ENCODE measurements at regions not wholly inside any gene's neighbourhood (a gene's known extent, or its start where the extent isn't known, plus 50 kb on each side); places are given as distances from the start of the nearest gene placed in this dataset.

DNA sequence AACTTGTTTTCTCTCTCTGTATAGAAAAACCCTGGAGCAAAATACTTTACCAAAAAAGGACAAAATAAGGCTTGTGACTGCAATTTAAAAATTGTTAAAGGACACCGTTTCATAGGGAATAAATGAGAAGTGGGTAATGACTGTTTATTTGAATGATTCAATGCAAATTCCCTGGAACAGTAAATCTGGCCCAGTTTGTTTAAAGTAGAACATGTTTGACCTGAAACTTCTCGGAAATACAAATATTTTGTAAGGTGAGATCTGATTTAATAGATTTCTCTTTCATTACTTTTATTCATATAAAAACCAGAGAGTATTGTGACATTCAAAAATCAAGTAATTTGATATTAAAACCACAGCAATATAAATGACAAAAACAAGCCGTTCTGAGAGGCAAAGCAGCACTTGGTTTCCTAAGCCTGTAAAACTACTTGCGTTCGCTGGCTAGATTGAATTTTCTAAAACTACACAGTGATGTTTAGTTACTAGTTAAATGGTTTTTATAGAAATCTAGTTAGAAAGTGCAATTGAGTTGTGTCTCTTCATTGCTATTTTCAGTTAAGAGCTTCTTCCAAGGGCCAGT lies 76.8 kb upstream of the PITRM1 start:
- H3K27ac ChIP-seq = no peak overlapping the region
- TF ChIP-seq ZFX (IDR thresholded peaks at IDR 0.05; ENCODE audit: borderline replicate concordance) = no peak
- TF ChIP-seq, protein P1, sequence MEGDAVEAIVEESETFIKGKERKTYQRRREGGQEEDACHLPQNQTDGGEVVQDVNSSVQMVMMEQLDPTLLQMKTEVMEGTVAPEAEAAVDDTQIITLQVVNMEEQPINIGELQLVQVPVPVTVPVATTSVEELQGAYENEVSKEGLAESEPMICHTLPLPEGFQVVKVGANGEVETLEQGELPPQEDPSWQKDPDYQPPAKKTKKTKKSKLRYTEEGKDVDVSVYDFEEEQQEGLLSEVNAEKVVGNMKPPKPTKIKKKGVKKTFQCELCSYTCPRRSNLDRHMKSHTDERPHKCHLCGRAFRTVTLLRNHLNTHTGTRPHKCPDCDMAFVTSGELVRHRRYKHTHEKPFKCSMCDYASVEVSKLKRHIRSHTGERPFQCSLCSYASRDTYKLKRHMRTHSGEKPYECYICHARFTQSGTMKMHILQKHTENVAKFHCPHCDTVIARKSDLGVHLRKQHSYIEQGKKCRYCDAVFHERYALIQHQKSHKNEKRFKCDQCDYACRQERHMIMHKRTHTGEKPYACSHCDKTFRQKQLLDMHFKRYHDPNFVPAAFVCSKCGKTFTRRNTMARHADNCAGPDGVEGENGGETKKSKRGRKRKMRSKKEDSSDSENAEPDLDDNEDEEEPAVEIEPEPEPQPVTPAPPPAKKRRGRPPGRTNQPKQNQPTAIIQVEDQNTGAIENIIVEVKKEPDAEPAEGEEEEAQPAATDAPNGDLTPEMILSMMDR (IDR thresholded peaks at IDR 0.05) = no peak

DNA sequence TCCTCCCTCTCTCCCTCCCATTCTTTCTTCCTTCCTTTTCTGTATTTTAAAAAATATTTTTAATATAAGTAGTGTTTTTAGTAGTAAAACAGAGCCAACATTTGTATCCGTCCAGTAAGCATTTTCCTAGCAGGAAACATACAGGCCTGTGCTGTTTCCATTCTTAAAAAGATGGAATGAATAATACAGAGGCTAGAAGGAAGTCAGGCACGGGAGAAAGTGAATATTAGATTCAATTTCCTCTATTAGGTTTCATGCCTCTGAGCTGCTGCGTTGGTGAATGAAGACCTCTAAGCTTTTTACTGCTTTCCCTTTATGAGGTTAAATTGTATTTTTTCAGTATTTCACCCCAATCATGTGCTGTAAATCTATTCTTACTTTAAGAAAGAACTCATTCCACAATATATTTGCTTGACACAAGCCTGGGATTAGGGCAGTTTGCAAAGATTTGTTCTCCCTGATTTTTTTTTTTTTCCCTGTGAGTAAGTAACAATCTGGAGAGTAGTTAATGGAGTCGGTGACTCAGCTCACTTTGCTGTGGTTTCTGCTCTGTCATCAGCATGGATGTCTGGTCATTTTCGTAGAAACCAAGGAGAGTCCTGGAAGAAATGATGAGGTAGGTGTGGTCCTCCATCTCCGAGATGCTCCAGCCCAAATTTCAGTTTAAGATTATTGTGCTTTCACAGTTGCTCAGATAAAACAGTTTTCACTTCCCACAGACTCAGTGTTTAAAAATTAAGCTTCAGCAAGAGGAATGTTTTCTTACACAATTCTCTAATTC lies 76.1 kb upstream of the PITRM1 start:
- TF ChIP-seq, protein P1 (IDR thresholded peaks at IDR 0.05) = no peak
- no peak for TF ChIP-seq ZFX (IDR thresholded peaks at IDR 0.05; ENCODE audit: borderline replicate concordance)
- no peak overlapping the region for H3K27ac ChIP-seq

DNA sequence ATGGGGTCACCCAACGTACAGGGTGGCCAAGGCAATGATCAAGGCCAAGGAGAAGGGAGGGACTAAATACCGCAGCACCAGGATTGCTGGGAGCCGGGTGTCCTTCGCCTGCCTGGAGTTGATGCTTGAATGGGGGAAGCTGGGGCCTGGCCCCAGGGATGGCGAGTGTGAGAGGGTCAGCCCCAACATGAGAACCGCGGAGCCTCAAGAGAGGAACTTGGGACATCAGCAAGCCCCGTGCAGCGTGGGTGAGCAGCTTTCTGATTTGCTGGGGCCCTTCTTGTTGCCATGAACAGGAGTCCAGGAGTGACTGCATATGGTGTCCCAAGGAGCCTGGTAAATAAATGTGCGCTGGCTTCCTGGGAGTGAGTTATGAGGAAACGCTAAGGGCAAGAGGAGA lies 72.8 kb upstream of the PITRM1 start:
- no peak overlapping the region for H3K27ac ChIP-seq
- no peak for TF ChIP-seq ZFX (IDR thresholded peaks at IDR 0.05; ENCODE audit: borderline replicate concordance)

DNA sequence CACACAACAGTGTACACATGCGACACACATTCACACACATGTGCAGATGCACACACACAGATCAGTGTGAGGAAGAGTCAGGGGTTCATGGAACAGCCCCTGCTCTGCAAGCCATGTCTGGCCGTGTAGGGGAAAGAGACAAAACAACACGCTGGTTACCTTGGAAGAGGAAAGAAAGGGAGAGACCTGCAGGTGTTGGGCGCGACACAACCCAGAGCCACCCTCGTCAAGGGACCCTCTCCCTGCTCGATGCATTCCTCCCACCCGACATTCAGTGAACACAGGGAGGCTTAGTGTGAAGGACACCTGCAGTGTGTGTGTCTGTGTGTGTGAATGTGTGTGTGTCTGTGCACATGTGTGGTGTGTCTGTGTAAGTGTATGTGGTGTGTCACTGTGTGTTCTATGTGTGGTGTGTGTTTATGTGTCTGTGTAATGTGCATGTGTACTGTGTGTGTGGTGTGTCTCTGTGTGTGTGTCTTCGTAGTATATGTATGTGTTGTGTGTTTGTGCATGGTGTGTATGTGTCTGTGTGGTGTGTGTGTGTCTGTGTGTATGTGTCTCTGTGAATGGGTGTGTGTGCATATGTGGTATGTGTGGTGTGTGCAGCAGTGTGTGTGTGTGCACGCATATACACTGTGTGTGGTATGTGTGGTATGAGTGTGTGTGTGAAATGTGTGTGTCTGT lies 69.5 kb upstream of the PITRM1 start:
- H3K27ac ChIP-seq = no peak overlapping the region
- TF ChIP-seq, protein P1 (IDR thresholded peaks at IDR 0.05) = no peak
- TF ChIP-seq ZFX (IDR thresholded peaks at IDR 0.05; ENCODE audit: borderline replicate concordance) = no peak

DNA sequence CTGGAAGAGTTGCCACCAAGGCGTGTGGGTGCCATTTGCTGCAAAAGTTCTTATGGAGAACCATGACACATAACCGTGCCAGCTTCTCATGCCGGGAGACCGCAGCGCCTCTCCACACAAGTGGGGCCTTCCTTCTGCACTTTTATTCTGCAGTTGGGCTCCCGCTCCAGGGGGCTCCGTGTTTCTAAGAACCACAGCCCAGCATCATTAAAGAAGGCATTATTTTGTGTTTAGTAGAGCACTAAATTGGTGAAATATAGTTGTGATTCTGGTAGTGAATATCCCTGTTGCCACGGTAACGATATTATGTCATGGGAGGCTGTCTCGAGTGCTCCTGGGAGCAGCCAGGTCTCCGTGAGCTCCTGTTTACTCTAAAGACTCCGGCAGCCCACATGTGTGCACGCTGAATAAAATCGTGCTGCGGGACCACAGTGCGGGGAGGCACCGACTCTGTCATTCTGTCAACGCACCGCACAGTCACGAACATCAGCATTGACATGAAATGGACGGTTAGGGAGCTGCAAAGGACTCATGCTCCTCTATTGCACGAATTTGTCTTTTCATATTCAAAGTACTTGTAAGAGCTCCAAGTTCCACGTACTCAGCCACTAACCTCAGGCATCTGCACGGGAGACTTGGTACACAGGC lies 68.8 kb upstream of the PITRM1 start:
- no peak overlapping the region for H3K27ac ChIP-seq
- no peak for TF ChIP-seq ZFX (IDR thresholded peaks at IDR 0.05; ENCODE audit: borderline replicate concordance)
- TF ChIP-seq, protein P1 (IDR thresholded peaks at IDR 0.05) = no peak

DNA sequence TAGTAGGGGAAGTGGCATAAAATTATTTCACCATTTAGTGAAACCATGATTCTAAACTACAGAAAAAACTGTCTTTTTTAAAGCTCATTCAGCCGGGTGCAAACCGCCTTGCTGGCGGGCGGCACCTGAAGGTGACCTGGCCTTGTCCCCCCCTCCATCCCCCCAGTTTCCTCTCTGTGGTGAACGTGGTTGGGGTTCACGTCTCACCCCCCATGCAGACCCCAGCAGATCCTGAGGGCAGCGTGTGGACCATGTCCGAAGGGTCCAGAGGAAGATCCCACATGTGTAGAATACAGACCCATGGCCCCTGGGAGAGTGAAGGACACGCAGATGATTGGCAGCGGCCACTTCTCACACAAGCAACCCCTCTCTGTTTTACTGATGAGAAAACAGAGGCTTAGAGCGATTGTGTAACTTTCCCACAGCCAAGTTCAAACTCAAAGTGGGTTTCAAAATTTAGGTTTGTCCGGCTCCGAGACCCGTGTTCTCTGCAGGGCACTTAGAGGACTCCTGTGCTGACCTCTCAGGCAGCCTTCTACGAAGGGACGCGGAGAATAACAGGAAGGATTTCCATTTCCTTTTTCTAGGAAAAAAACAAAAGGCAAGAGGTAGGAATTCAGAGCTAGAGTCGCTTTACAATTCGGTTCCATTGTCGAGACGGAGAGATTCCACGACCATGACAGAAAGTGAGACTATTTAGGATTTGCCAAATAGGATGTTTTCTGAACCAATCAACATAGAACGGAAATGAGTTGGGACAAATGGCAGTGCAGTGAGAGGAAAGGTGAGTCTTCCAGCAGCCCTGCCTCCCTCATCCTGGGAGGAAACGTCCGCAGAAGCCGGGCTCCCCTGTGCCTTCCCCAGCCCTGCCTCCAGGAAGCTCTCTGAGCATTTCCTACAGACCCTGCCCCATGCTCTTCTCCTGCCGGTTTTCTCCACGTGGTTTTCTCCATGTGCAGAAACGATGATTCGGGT lies 67.6 kb upstream of the PITRM1 start:
- TF ChIP-seq, protein P1 (IDR thresholded peaks at IDR 0.05) = peak; percentile 50; the same call in 1 of the 2 replicates
- TF ChIP-seq ZFX (IDR thresholded peaks at IDR 0.05; ENCODE audit: borderline replicate concordance) = no peak
- H3K27ac ChIP-seq = no peak overlapping the region

Data from 22Rv1 (cell line).